ENCODE measurements at regions not wholly inside any gene's neighbourhood (a gene's known extent, or its start where the extent isn't known, plus 50 kb on each side); places are given as distances from the start of the nearest gene placed in this dataset.

- Histone ChIP-seq H2AFZ (no peak overlapping the region), H3K27ac (ENCODE audit: low read depth) (no peak overlapping the region), H3K36me3 (ENCODE audit: insufficient read depth) (no peaks in the 10 kb centered on the region), H3K79me2 (replicated peaks; ENCODE audit: insufficient read depth) (no peaks in the 10 kb centered on the region), H3K9me2 (ENCODE audit: insufficient read depth) (0 out of 2 replicates have a peak, but pooled peaks cover 3% of the 10 kb centered on the region), H3K27me3 (ENCODE audit: insufficient read depth) (no peaks in the 10 kb centered on the region), H3K4me2 (no peak overlapping the region), H3F3A (replicated peaks; ENCODE audit: low read depth) (no peaks in the 10 kb centered on the region), H4K20me1 (replicated peaks; ENCODE audit: insufficient read depth) (no peaks in the 10 kb centered on the region), H3K4me3 (no peak overlapping the region), H3K4me1 (ENCODE audit: insufficient read depth) (no peaks in the 10 kb centered on the region)
- Mint-ChIP-seq H3K4me1 (no peaks in the 10 kb centered on the region), H3K27ac (no peak overlapping the region), H3K36me3 (ENCODE audit: low read depth) (peaks cover 6% of the 10 kb centered on the region; the same call in 1 of the 3 replicates), H3K4me3 (no peak overlapping the region), H3K27me3 (ENCODE audit: insufficient read depth, low read depth, poor library complexity) (peaks cover 3% of the 10 kb centered on the region), H3K9me3 (peaks cover 20% of the 10 kb centered on the region)
- no peak for TF ChIP-seq CREB1 (CRISPR knock-in tag; IDR thresholded peaks at IDR 0.05; ENCODE audit: low read depth)
- TF ChIP-seq ZNF462 (CRISPR knock-in tag; IDR thresholded peaks at IDR 0.05) = no peak
- no peak for TF ChIP-seq JUNB (IDR thresholded peaks at IDR 0.05; ENCODE audit: unreplicated experiment)
- TF ChIP-seq CTCF (conservative IDR thresholded peaks at IDR 0.05; ENCODE audit: low read depth in 2 of 2) = no peak
- ATAC-seq = no peak
- no peak for DNase-seq (ENCODE audit: low spot score)
Observed at GRCh38 chr5:73351593-73351992, 97.0 kb downstream of the FOXD1 start.
